Lower leg skin (tissue), 4 donors: ENCODE measurements at regions not wholly inside any gene's neighbourhood (a gene's known extent, or its start where the extent isn't known, plus 50 kb on each side); places are given as distances from the start of the nearest gene placed in this dataset.

ENCODE experiments used
- DNase-seq, 2 donors: peaks; one replicate each; pipeline ENCODE4 v3.0.0-alpha.2; 2019; ENCODE audit warnings: low spot score in 2 of 2
- H3K4me3 ChIP-seq: fragments of 200-600 bp; sonication (generic); 2 replicates; pipeline ENCODE4 v1.5.1; 2017; ENCODE audit warnings: mild to moderate bottlenecking, low read depth; ENCODE audit not compliant: poor library complexity, severe bottlenecking
- CTCF ChIP-seq, 3 donors: fragments of 450-650 bp; IDR thresholded peaks; one replicate each; pipeline ENCODE4 v1.5.1; 2016; ENCODE audit warnings: antibody characterized with exemption in 3 of 3, mild to moderate bottlenecking in 3 of 3, moderate library complexity in 2 of 3
- POLR2A ChIP-seq, 2 donors: fragments of 450-650 bp; IDR thresholded peaks; one replicate each; pipeline ENCODE4 v1.6.1; 2016 to 2017; ENCODE audit warnings: antibody characterized with exemption in 2 of 2, mild to moderate bottlenecking in 1 of 2, moderate library complexity in 1 of 2
- WGBS, 2 donors: methylation state at CpG; one replicate each; pipeline ENCODE4 v1.1.5; 2018; 5-methylcytosine and 5-hydroxymethylcytosine counted together
- intact Hi-C: fragments of 100-400 bp; cut with DNase I; formaldehyde crosslinking; loops from one replicate; pipeline ENCODE4 v1.15.0; 2023; ENCODE audit warnings: low total_unique reads

- 50 to 51% methylated on average over 5 of the region's 5 CpGs for WGBS, 2 donors
- intact Hi-C loops: no loop called here
- no peak overlapping the region for H3K4me3 ChIP-seq
- TF ChIP-seq CTCF (IDR thresholded peaks at IDR 0.05): no peak
- no peak for TF ChIP-seq POLR2A (IDR thresholded peaks at IDR 0.05)
- DNase-seq: no peak
Measured at GRCh38 chr6:153436351-153436750, 305.3 kb upstream of the RGS17 start.

DNA sequence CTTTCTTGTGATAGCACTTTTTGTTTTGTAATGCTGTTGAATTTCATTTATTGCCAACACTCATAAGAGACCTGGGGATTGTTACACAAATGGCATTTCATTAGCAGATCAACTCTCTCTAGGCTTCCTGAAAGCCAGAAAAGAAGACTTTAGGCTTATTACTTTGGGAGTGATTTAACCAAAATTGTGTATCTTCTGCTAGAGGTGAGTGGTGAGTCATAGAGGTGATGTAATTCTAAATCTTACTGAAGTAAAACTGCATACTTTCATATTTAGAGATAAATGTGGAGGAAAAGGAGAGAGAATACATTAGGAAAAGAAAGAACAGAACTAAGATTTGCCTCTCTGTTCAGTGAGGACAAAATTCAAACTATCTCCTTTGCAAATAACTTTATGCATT lies 304.7 kb upstream of the RGS17 start:
- intact Hi-C loops: no loop called here
- H3K4me3 ChIP-seq: no peak overlapping the region
- DNase-seq: no peak
- TF ChIP-seq POLR2A (IDR thresholded peaks at IDR 0.05): no peak

DNA sequence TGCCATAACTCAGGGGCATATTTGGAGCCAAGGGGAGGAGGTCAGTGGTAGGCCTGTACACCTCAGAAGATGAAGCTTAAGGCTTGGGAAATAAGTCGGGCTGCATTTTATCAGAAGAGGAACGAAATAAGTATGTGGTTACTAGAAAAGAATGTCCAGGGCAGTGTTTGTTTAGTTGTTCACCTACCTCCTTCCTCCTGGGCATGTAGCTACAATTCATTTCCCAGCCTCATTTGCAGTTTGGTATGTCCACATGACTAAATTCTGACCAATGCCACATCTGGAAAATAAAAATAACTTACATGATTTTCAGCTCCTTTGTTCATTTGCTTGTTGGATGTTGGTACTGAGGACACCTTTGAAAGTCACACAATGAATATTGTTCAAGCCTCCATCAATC lies 294.5 kb upstream of the RGS17 start:
- TF ChIP-seq CTCF (IDR thresholded peaks at IDR 0.05): no peak
- no peak for TF ChIP-seq POLR2A (IDR thresholded peaks at IDR 0.05)
- 45 to 65% methylated on average over 2 of the region's 2 CpGs for WGBS, 2 donors
- no peak overlapping the region for H3K4me3 ChIP-seq
- DNase-seq: no peak
- intact Hi-C loops: no loop called here

DNA sequence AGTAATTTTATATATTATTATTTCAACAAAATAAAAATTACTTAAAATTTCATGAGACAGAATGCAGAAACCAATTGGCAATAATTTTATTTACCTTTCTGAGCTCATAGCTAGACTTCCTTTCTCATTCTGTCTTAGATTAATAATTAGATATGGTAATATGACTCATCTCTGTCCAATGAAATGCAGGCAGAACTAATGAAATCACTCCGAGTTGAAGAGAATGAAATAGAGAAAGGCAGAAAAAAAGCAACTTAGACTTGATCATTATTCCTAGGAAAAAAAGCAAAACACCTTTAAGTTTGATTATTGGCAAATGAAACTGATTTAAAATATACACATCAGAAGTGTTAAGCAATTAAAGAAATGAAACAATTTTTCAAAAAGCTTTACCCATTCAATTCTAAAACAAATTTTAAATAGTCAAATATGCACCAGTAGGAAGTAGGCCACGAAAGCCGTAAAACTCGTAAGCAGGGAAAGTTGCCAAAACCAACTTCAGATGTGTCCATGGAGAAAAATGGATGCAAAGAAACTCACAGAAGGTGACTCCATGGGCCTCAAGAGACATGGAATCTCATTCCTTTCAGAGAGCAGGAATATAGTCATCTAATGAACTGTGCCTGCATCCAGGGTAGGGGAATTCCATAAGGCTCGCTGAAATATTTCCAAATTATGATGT lies 293.8 kb upstream of the RGS17 start:
- intact Hi-C loops: no loop called here
- no peak overlapping the region for H3K4me3 ChIP-seq
- TF ChIP-seq POLR2A (IDR thresholded peaks at IDR 0.05) (no peak), CTCF (IDR thresholded peaks at IDR 0.05) (no peak)
- 37 to 57% methylated on average over 5 of the region's 5 CpGs for WGBS, 2 donors
- no peak for DNase-seq

GRCh38 chr6:153412519-153412918 lies 281.4 kb upstream of the RGS17 start:
- no peak overlapping the region for H3K4me3 ChIP-seq
- 77 to 86% methylated on average over 1 of the region's 1 CpG for WGBS, 2 donors
- TF ChIP-seq POLR2A (IDR thresholded peaks at IDR 0.05) (no peak), CTCF (IDR thresholded peaks at IDR 0.05) (no peak)
- DNase-seq: no peak
- intact Hi-C loops: no loop called here

DNA sequence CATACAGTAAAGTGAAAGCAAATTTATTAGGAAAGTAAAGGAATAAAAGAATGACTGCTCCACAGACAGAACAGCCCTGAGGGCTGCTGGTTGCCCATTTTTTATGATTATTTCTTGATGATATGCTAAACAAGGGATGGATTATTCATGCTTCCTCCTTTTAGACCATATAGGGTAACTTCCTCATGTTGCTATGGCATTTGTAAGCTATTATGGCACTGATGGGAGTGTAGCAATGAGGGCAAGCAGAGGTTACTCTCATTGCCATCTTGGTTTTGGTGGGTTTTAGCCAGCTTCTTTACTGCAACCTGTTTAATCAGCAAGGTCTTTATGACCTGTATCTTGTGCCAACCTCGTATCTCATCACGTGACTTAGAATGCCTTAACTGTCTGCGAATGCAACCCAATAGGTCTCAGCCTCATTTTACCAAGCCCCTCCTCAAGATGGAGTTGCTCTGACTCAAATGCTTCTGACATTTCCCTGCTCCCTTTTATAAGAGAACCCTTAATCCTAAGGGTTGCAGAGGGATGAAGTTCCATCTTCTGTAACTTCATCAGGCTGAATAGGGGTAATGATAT lies 280.1 kb upstream of the RGS17 start:
- WGBS, 2 donors: 91 to 97% methylated on average over 3 of the region's 3 CpGs
- no peak for TF ChIP-seq POLR2A (IDR thresholded peaks at IDR 0.05)
- no peak for TF ChIP-seq CTCF (IDR thresholded peaks at IDR 0.05)
- intact Hi-C loops: no loop called here

More for the DNA sequence above, 280.1 kb upstream of the RGS17 start:
- no peak for DNase-seq
- no peak overlapping the region for H3K4me3 ChIP-seq
